ENCODE measurements at regions not wholly inside any gene's neighbourhood (a gene's known extent, or its start where the extent isn't known, plus 50 kb on each side); places are given as distances from the start of the nearest gene placed in this dataset.

- H3K4me3 ChIP-seq (ENCODE audit: low read depth, low read length) = no peak overlapping the region
- TF ChIP-seq, protein P1, sequence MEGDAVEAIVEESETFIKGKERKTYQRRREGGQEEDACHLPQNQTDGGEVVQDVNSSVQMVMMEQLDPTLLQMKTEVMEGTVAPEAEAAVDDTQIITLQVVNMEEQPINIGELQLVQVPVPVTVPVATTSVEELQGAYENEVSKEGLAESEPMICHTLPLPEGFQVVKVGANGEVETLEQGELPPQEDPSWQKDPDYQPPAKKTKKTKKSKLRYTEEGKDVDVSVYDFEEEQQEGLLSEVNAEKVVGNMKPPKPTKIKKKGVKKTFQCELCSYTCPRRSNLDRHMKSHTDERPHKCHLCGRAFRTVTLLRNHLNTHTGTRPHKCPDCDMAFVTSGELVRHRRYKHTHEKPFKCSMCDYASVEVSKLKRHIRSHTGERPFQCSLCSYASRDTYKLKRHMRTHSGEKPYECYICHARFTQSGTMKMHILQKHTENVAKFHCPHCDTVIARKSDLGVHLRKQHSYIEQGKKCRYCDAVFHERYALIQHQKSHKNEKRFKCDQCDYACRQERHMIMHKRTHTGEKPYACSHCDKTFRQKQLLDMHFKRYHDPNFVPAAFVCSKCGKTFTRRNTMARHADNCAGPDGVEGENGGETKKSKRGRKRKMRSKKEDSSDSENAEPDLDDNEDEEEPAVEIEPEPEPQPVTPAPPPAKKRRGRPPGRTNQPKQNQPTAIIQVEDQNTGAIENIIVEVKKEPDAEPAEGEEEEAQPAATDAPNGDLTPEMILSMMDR (IDR thresholded peaks at IDR 0.05; ENCODE audit: low read depth, low read length) = no peak
Measured at GRCh38 chr12:77477907-77478533, 352.7 kb upstream of the NAV3 start.

DNA sequence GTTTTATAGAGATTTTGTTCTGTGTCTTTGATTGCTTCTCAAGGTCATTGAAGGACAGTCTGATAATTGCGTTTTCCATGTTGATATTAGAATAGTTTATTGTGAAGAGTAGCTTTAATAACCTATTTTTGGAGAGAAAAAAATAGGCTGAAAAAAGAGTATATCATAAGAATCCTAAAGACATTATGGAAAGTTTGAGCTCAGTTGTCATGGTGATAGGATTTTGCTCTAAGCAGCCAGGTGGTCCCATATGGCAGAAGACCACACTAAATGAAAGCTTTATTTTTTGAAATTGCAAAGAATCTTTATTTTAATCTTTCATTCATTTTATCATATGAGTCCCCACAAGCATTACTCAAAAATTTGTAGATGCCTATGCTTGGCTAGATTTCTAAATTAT, 358.9 kb upstream of the NAV3 start:
- TF ChIP-seq, protein P1 (IDR thresholded peaks at IDR 0.05; ENCODE audit: low read depth, low read length) = no peak
- H3K4me3 ChIP-seq (ENCODE audit: low read depth, low read length) = no peak overlapping the region

DNA sequence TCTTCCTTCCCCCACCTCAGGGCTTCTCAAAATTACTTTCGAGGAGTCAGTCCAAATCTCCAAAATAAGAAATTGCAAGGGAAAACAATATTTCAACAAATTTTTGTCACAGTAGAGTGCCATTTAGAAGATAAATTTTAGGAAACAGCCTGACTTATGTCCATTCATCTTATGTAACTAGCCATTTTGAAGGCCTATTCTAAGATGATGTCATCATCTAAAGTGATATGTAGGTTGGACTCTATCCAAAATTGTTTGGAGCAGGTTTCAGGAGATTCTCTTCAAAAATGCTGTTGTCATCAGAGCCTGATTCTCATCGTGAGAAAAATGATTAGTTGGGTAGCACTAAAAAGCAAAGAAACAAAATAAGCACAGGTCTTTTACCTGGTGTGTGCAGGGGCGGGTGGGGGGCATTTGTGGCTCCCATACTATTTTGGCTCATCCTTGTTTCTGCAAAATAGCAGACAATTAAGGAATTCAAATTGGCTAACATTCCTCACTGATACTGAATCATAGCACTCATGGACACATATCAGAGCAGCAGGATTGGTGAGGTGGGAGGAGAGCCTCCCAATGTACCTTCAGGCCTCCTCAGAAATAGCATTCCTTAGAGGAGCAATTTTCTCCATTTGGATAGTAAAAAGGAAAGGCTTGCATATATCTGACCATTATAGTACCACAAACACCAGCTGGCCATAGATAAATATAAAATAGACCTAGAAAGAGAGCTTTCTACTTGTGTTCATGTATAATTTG, 360.9 kb upstream of the NAV3 start:
- TF ChIP-seq, protein P1 (IDR thresholded peaks at IDR 0.05; ENCODE audit: low read depth, low read length) = no peak

DNA sequence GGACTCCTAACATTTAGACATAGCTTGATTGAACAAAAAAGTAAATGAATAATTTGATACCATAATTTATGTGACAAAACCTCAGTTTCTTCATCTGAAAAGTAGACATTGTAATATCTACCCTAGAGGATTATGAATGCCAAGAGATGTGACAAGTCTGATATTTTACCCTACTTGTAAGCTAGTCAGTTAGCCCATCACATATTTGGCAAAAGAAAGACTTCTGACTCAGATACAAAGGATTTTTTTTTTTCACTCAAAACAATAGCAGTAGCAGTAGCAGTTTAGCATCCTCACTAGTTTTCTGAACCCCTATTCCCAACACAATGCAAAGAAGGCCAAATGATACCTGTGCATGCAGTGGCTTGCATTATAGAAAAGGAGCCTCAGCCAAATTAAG, 377.3 kb upstream of the E2F7 start:
- no peak overlapping the region for H3K4me3 ChIP-seq (ENCODE audit: low read depth, low read length)
- TF ChIP-seq, protein P1 (IDR thresholded peaks at IDR 0.05; ENCODE audit: low read depth, low read length) = no peak

More for the DNA sequence above, 360.9 kb upstream of the NAV3 start:
- no peak overlapping the region for H3K4me3 ChIP-seq (ENCODE audit: low read depth, low read length)

- TF ChIP-seq, protein P1 (IDR thresholded peaks at IDR 0.05; ENCODE audit: low read depth, low read length) = no peak
- no peak overlapping the region for H3K4me3 ChIP-seq (ENCODE audit: low read depth, low read length)
Measured at GRCh38 chr12:77439749-77440148, 374.4 kb upstream of the E2F7 start.

- no peak overlapping the region for H3K4me3 ChIP-seq (ENCODE audit: low read depth, low read length)
- TF ChIP-seq, protein P1 (IDR thresholded peaks at IDR 0.05; ENCODE audit: low read depth, low read length) = no peak
Measured at GRCh38 chr12:77438644-77439043, 373.3 kb upstream of the E2F7 start.

GRCh38 chr12:77437206-77437605, 371.8 kb upstream of the E2F7 start:
- TF ChIP-seq, protein P1 (IDR thresholded peaks at IDR 0.05; ENCODE audit: low read depth, low read length) = no peak

More at GRCh38 chr12:77437206-77437605, 371.8 kb upstream of the E2F7 start:
- no peak overlapping the region for H3K4me3 ChIP-seq (ENCODE audit: low read depth, low read length)
